ENCODE measurements at regions not wholly inside any gene's neighbourhood (a gene's known extent, or its start where the extent isn't known, plus 50 kb on each side); places are given as distances from the start of the nearest gene placed in this dataset.

GRCh38 chr16:74031551-74031950 lies 265.1 kb upstream of the PSMD7 start:
- Histone ChIP-seq H3K36me3 (ENCODE audit: control insufficient read depth, insufficient read depth, low read length) (no peaks in the 10 kb centered on the region), H3K27me3 (ENCODE audit: control insufficient read depth, insufficient read depth, low read length) (no peaks in the 10 kb centered on the region), H3K4me3 (ENCODE audit: low read depth, low read length) (no peak overlapping the region)
- no peak for TF ChIP-seq CTCF (IDR thresholded peaks at IDR 0.05; ENCODE audit: insufficient read depth, low read length, severe bottlenecking)
- no peak for FAIRE-seq
- no peak for DNase-seq (ENCODE audit: low read depth)

- Histone ChIP-seq H3K27me3 (ENCODE audit: control insufficient read depth, insufficient read depth, low read length) (no peaks in the 10 kb centered on the region), H3K36me3 (ENCODE audit: control insufficient read depth, insufficient read depth, low read length) (no peaks in the 10 kb centered on the region)
Measured at GRCh38 chr16:74030000-74030706, 266.5 kb upstream of the PSMD7 start.

GRCh38 chr16:74029115-74029792 lies 267.4 kb upstream of the PSMD7 start:
- Histone ChIP-seq H3K27me3 (ENCODE audit: control insufficient read depth, insufficient read depth, low read length) (no peaks in the 10 kb centered on the region), H3K4me3 (ENCODE audit: low read depth, low read length) (no peak overlapping the region), H3K36me3 (ENCODE audit: control insufficient read depth, insufficient read depth, low read length) (no peaks in the 10 kb centered on the region)
- FAIRE-seq (no peak), DNase-seq (ENCODE audit: low read depth) (no peak)
- no peak for TF ChIP-seq CTCF (IDR thresholded peaks at IDR 0.05; ENCODE audit: insufficient read depth, low read length, severe bottlenecking)

More at GRCh38 chr16:74030000-74030706, 266.5 kb upstream of the PSMD7 start:
- no peak overlapping the region for H3K4me3 ChIP-seq (ENCODE audit: low read depth, low read length)
- no peak for FAIRE-seq
- DNase-seq (ENCODE audit: low read depth) = no peak
- TF ChIP-seq CTCF (IDR thresholded peaks at IDR 0.05; ENCODE audit: insufficient read depth, low read length, severe bottlenecking) = no peak

- Histone ChIP-seq H3K36me3 (ENCODE audit: control insufficient read depth, insufficient read depth, low read length) (no peaks in the 10 kb centered on the region), H3K27me3 (ENCODE audit: control insufficient read depth, insufficient read depth, low read length) (no peaks in the 10 kb centered on the region), H3K4me3 (ENCODE audit: low read depth, low read length) (no peak overlapping the region)
- TF ChIP-seq CTCF (IDR thresholded peaks at IDR 0.05; ENCODE audit: insufficient read depth, low read length, severe bottlenecking) = no peak
- no peak for DNase-seq (ENCODE audit: low read depth)
- FAIRE-seq = no peak
Measured at GRCh38 chr16:74026373-74027281, 270.0 kb upstream of the PSMD7 start.

GRCh38 chr16:74024953-74025352 lies 271.7 kb upstream of the PSMD7 start:
- no peak for FAIRE-seq
- H3K36me3 ChIP-seq (ENCODE audit: control insufficient read depth, insufficient read depth, low read length) = no peaks in the 10 kb centered on the region
- H3K27me3 ChIP-seq (ENCODE audit: control insufficient read depth, insufficient read depth, low read length) = no peaks in the 10 kb centered on the region
- DNase-seq (ENCODE audit: low read depth) = no peak
- no peak overlapping the region for H3K4me3 ChIP-seq (ENCODE audit: low read depth, low read length)
- TF ChIP-seq CTCF (IDR thresholded peaks at IDR 0.05; ENCODE audit: insufficient read depth, low read length, severe bottlenecking) = no peak
